GM23248 (cell line): ENCODE measurements at regions not wholly inside any gene's neighbourhood (a gene's known extent, or its start where the extent isn't known, plus 50 kb on each side); places are given as distances from the start of the nearest gene placed in this dataset.

ENCODE experiments used
- DNase-seq: peaks from one replicate; pipeline ENCODE4 v3.0.0-alpha.2; 2015
- H2AFZ ChIP-seq: fragments of 200-600 bp; sonication (generic); 2 replicates; pipeline ENCODE4 v1.6.1; 2016; ENCODE audit warnings: antibody characterized with exemption
- H3F3A ChIP-seq: fragments of 200-600 bp; sonication (generic); 2 replicates; pipeline ENCODE4 v1.6.1; 2016; ENCODE audit warnings: mild to moderate bottlenecking, antibody characterized with exemption, mixed run types; ENCODE audit not compliant: insufficient read depth
- H3K27ac ChIP-seq: fragments of 200-600 bp; sonication (generic); 2 replicates; pipeline ENCODE4 v1.5.1; 2016; ENCODE audit warnings: mild to moderate bottlenecking
- H3K27me3 ChIP-seq: fragments of 200-600 bp; sonication (generic); replicated peaks from 2 replicates; pipeline ENCODE4 v1.6.1; 2016; ENCODE audit warnings: mild to moderate bottlenecking; ENCODE audit not compliant: insufficient read depth
- H3K36me3 ChIP-seq: fragments of 200-600 bp; sonication (generic); 2 replicates; pipeline ENCODE4 v1.6.1; 2016; ENCODE audit warnings: low read depth, mild to moderate bottlenecking
- H3K4me1 ChIP-seq: fragments of 200-600 bp; sonication (generic); 2 replicates; pipeline ENCODE4 v1.6.1; 2016; ENCODE audit warnings: mild to moderate bottlenecking; ENCODE audit not compliant: insufficient read depth
- H3K4me2 ChIP-seq: fragments of 200-600 bp; sonication (generic); one replicate; pipeline ENCODE4 v1.6.1; 2016; ENCODE audit warnings: mild to moderate bottlenecking; ENCODE audit not compliant: unreplicated experiment
- H3K4me3 ChIP-seq: fragments of 200-600 bp; sonication (generic); 2 replicates; pipeline ENCODE4 v1.5.1; 2016; ENCODE audit warnings: mild to moderate bottlenecking
- H3K79me2 ChIP-seq: fragments of 200-600 bp; sonication (generic); 2 replicates; pipeline ENCODE4 v1.6.1; 2016; ENCODE audit warnings: mild to moderate bottlenecking; ENCODE audit not compliant: insufficient read depth
- H3K9ac ChIP-seq: fragments of 200-600 bp; sonication (generic); 2 replicates; pipeline ENCODE4 v1.6.1; 2016; ENCODE audit warnings: mild to moderate bottlenecking
- H3K9me2 ChIP-seq: fragments of 200-600 bp; sonication (generic); 2 replicates; pipeline ENCODE4 v1.6.1; 2016; ENCODE audit warnings: mixed run types, mild to moderate bottlenecking, moderate library complexity; ENCODE audit not compliant: insufficient read depth
- H3K9me3 ChIP-seq: fragments of 200-600 bp; sonication (generic); one replicate; pipeline ENCODE4 v1.6.1; 2017; ENCODE audit warnings: low read depth
- H4K20me1 ChIP-seq: fragments of 200-600 bp; sonication (generic); 2 replicates; pipeline ENCODE4 v1.6.0; 2016; ENCODE audit not compliant: insufficient read depth
- EZH2 ChIP-seq: fragments of 200-600 bp; sonication (generic); IDR thresholded peaks from 2 replicates; pipeline ENCODE4 v1.6.1; 2018; ENCODE audit warnings: antibody characterized with exemption, mild to moderate bottlenecking; ENCODE audit not compliant: insufficient read depth, poor library complexity, severe bottlenecking
- EZH2phosphoT487 ChIP-seq: fragments of 200-600 bp; sonication (generic); IDR thresholded peaks from 2 replicates; pipeline ENCODE4 v1.6.1; 2018; ENCODE audit warnings: antibody characterized with exemption, moderate library complexity, mild to moderate bottlenecking, low read depth; ENCODE audit not compliant: insufficient read depth
- WGBS, 2 experiments: methylation state at CpG; one replicate each; pipeline ENCODE4 v1.1.6; 2015 to 2017; ENCODE audit warnings: low lambda C conversion rate in 2 of 2, low coverage in 1 of 2; ENCODE audit errors: missing lambda C conversion rate in 2 of 2; 5-methylcytosine and 5-hydroxymethylcytosine counted together
- in situ Hi-C: fragments of 300-500 bp; cut with MboI; formaldehyde crosslinking; loops from 2 replicates; pipeline ENCODE4 v1.15.0; 2020

GRCh38 chr13:63041640-63042414 lies 1626.2 kb upstream of the PCDH20 start:
- TF ChIP-seq EZH2phosphoT487 = no peak
- no peak for TF ChIP-seq EZH2
- Histone ChIP-seq H2AFZ (no peak overlapping the region), H3K4me3 (no peak overlapping the region), H3K4me2 (no peak overlapping the region), H3K79me2 (no peaks in the 10 kb centered on the region), H3K4me1 (no peaks in the 10 kb centered on the region), H3K9me2 (no peaks in the 10 kb centered on the region; the same call in 1 of the 2 replicates), H4K20me1 (no peaks in the 10 kb centered on the region), H3K36me3 (no peaks in the 10 kb centered on the region), H3K9ac (no peak overlapping the region), H3K27me3 (no peaks in the 10 kb centered on the region), H3K27ac (no peak overlapping the region), H3F3A (no peaks in the 10 kb centered on the region), H3K9me3 (no peaks in the 10 kb centered on the region)
- in situ Hi-C loops = no loop called here
- WGBS, 2 experiments = 38 to 50% methylated on average over 4 of the region's 4 CpGs
- no peak for DNase-seq

- in situ Hi-C loops = no loop called here
- WGBS, 2 experiments = 24% methylated on average over 3 of the region's 3 CpGs
- TF ChIP-seq EZH2 (no peak), EZH2phosphoT487 (no peak)
Measured at GRCh38 chr13:63026285-63026797, 1610.7 kb upstream of the PCDH20 start.

GRCh38 chr13:63025741-63026140 lies 1610.1 kb upstream of the PCDH20 start:
- TF ChIP-seq EZH2phosphoT487 = no peak
- no peak for TF ChIP-seq EZH2

More at GRCh38 chr13:63026285-63026797, 1610.7 kb upstream of the PCDH20 start:
- Histone ChIP-seq H3F3A (no peaks in the 10 kb centered on the region), H3K27me3 (no peaks in the 10 kb centered on the region), H3K4me1 (no peaks in the 10 kb centered on the region), H3K9me2 (no peaks in the 10 kb centered on the region), H3K4me3 (no peak overlapping the region), H3K9me3 (no peaks in the 10 kb centered on the region), H3K36me3 (no peaks in the 10 kb centered on the region), H2AFZ (no peak overlapping the region), H4K20me1 (no peaks in the 10 kb centered on the region), H3K27ac (no peak overlapping the region), H3K4me2 (no peak overlapping the region), H3K9ac (no peak overlapping the region), H3K79me2 (no peaks in the 10 kb centered on the region)
- no peak for DNase-seq

GRCh38 chr13:63024458-63024857 lies 1608.8 kb upstream of the PCDH20 start:
- no peak for DNase-seq
- Histone ChIP-seq H3K27me3 (no peaks in the 10 kb centered on the region), H3K9me3 (no peaks in the 10 kb centered on the region), H2AFZ (no peak overlapping the region), H3K79me2 (no peaks in the 10 kb centered on the region), H4K20me1 (no peaks in the 10 kb centered on the region), H3K36me3 (no peaks in the 10 kb centered on the region), H3K4me3 (no peak overlapping the region), H3K27ac (no peak overlapping the region), H3K4me1 (no peaks in the 10 kb centered on the region), H3K9me2 (no peaks in the 10 kb centered on the region), H3K9ac (no peak overlapping the region), H3K4me2 (no peak overlapping the region), H3F3A (no peaks in the 10 kb centered on the region)
- 24 to 26% methylated on average over 3 of the region's 3 CpGs for WGBS, 2 experiments
- TF ChIP-seq EZH2phosphoT487 = no peak
- no peak for TF ChIP-seq EZH2
- in situ Hi-C loops = no loop called here

More at GRCh38 chr13:63025741-63026140, 1610.1 kb upstream of the PCDH20 start:
- DNase-seq = no peak
- Histone ChIP-seq H3K4me2 (no peak overlapping the region), H3K9me3 (no peaks in the 10 kb centered on the region), H3K9ac (no peak overlapping the region), H3K4me3 (no peak overlapping the region), H3K27me3 (no peaks in the 10 kb centered on the region), H2AFZ (no peak overlapping the region), H3F3A (no peaks in the 10 kb centered on the region), H4K20me1 (no peaks in the 10 kb centered on the region), H3K36me3 (no peaks in the 10 kb centered on the region), H3K27ac (no peak overlapping the region), H3K4me1 (no peaks in the 10 kb centered on the region), H3K9me2 (no peaks in the 10 kb centered on the region), H3K79me2 (no peaks in the 10 kb centered on the region)
- in situ Hi-C loops = no loop called here
- WGBS, 2 experiments = 15 to 24% methylated on average over 1 of the region's 1 CpG
